GOT3 (cell line): ENCODE measurements at regions not wholly inside any gene's neighbourhood (a gene's known extent, or its start where the extent isn't known, plus 50 kb on each side); places are given as distances from the start of the nearest gene placed in this dataset.

Experiments used
- DNase-seq: peaks from one replicate; lab custom pipeline; 2025; ENCODE audit warnings: mixed read lengths; lab: John Stamatoyannopoulos, UW

DNA sequence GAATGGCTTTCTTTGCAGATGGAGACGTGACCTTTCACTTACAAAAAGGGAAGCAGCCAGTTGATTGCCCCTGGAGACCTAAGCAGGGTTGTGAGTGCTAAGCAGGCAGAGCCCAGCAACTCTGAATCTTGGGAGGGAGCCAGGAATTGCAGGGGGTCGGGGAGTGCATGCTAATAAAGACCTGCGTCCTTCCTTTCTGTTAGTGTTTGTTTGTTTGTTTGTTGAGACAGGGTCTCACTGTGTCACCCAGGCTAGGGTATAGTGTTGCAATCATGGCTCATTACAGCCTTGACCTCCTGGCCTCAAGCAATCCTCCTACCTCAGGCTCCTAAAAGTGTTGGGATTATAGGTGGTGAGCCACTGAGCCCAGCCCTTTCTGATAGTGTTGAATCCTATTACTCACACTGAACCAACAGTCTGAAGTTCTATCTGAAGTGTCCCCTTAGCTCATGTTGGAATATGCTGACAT, 137.4 kb downstream of the CEP135 start:
- DNase-seq: no peak

DNA sequence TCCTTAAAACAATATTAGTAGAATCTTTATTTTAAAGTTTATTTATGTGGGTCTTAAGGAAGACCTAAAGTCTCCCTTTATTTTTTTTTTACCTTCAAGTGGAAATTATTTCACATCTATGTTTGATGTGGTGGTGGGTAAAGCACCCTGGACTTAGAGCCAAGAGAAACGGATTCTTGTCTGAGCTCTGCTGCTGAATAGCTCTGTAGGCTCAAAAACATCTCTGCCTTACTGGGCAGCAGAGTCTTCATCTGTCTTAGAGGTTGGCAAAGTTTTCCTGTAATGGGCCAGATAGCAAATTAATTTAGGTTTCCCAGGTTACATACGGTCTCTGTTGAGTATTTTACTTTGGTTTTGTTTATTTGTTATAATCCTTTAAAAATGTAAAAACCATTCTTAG, 136.5 kb downstream of the CEP135 start:
- no peak for DNase-seq

DNA sequence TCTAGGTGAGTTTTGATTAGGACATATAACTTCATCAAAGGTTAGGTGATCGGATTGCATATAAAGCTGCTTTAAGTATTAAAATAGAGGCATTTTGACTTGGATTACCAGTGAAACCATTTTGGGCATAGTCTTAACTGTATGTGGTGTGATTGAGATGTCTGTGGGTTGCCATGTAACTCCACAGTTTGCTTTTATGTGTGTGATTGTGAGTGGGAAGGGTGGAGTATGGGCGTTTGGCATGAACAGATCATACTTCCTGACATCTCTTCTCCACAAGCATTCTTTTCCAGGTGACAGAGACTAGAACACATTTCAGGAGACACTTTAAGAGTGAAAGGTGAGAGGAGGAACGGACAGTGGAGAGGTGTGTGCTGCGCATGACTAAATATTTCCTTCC, 136.1 kb downstream of the CEP135 start:
- DNase-seq: no peak
